Stomach (tissue), 4 donors: ENCODE measurements at regions not wholly inside any gene's neighbourhood (a gene's known extent, or its start where the extent isn't known, plus 50 kb on each side); places are given as distances from the start of the nearest gene placed in this dataset.
"Not testable (repeated sequence)": the region's sequence is repeated elsewhere in the genome, so short reads cannot be mapped to it uniquely, and the experiment has no call there.

Experiments
- CTCF ChIP-seq, 7 experiments: fragments of 450-650 bp in 4 of 7; fragments of 200-600 bp in 3 of 7; sonication (generic) in 3 of 7; IDR thresholded peaks; one replicate each; pipeline ENCODE4 v1.5.1; 2016 to 2019; ENCODE audit warnings: antibody characterized with exemption in 7 of 7, control low read depth in 2 of 7, mild to moderate bottlenecking in 1 of 7
- EP300 ChIP-seq: sonication (generic); formaldehyde crosslinking; IDR thresholded peaks from one replicate; pipeline ENCODE4 v1.6.1; 2017; ENCODE audit warnings: antibody characterized with exemption
- POLR2A ChIP-seq, 4 donors: fragments of 450-650 bp; IDR thresholded peaks; one replicate each; pipeline ENCODE4 v1.6.1; 2016; ENCODE audit warnings: antibody characterized with exemption in 4 of 4, control low read depth in 2 of 4, mild to moderate bottlenecking in 1 of 4, moderate library complexity in 1 of 4

DNA sequence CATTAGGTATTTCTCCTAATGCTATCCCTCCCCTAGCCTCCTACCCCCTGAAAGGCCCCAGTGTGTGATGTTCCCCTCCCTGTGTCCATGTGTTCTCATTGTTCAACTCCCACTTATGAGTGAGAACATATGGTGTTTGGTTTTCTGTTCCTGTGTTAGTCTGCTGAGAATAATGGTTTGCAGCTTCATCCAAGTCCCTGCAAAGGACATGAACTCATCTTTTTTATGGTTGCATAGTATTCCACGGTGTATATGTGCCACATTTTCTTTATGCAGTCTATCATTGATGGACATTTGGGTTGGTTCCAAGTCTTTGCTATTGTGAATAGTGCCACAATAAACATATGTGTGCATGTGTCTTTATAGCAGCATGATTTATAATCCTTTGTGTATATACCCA is 77.3 kb downstream of the LACC1 start:
- not testable (repeated sequence) for TF ChIP-seq CTCF (IDR thresholded peaks at IDR 0.05); POLR2A (IDR thresholded peaks at IDR 0.05); EP300
